IPS DF 4.7 (cell line): ENCODE measurements at regions not wholly inside any gene's neighbourhood (a gene's known extent, or its start where the extent isn't known, plus 50 kb on each side); places are given as distances from the start of the nearest gene placed in this dataset.

ENCODE experiments used
- DNase-seq: peaks from one replicate; pipeline ENCODE4 v3.0.0-alpha.2; 2013; ENCODE audit warnings: low spot score; ENCODE audit errors: extremely low read depth

DNA sequence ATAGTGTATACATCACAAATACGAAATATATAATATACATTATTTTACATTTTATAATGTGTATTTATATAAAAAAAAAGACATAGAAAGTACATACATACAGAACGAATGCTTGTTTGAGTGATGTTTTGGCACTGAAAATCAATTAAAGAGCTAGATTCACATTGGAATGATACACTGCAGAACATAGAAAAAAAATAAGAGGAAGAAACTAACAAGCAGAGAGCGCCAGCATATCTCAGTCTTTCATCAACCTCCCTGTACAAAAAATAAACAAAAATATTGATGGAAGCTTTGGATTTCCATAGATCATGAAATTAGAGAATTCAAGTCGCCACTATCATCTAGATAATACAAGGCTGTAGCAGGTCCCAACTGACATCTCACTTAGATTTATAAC lies 420.6 kb downstream of the CENPC start:
- DNase-seq = no peak

DNA sequence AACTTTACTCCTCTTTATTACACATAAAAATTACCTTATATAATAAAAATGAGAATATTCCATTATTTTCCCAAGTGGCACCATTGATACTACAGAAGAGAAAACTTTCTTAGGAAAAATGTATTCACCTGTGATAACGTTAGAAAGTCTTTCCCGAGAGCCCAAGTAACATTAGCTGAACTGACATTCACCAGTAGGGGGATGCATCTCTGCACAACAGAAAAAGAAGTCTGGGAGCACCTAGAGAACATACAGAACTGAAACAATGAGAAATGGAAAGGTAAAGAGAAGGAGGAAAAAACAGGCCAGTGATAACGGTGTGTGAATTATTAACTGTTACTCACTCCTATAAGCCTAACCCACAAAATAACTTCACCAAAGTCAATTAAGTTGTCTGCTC lies 423.3 kb downstream of the CENPC start:
- peak; percentile 11 for DNase-seq

GRCh38 chr4:67120369-67120768 lies 424.9 kb downstream of the CENPC start:
- DNase-seq = no peak

- no peak for DNase-seq
These were observed 436.0 kb downstream of the CENPC start for GRCh38 chr4:67109276-67109675.

GRCh38 chr4:67106861-67107460 lies 438.3 kb downstream of the CENPC start:
- no peak for DNase-seq

GRCh38 chr4:67104145-67104544 lies 441.2 kb downstream of the CENPC start:
- no peak for DNase-seq

GRCh38 chr4:67103001-67103747 lies 442.1 kb downstream of the CENPC start:
- DNase-seq = no peak

DNA sequence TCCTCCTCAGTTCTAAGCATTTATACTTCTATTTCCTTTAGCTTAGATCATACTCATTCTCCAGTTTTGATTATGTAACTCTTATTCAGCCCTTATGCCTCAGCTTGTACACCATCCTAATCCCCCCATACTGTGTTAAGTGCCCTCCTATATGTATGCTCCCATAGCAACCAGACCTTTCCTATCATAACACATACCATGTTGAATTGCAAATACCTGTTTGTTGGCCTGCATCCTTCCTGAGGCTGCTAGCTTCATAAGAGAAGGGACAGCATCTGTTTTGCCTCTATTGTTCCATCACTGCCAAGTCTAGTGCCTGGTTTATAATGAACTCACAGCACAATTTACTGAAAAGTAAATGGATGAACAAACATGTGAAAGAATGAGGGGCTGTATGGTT lies 443.7 kb downstream of the CENPC start:
- DNase-seq = no peak

GRCh38 chr4:67092351-67092750 lies 453.0 kb downstream of the CENPC start:
- no peak for DNase-seq

GRCh38 chr4:67091673-67092072 lies 453.6 kb downstream of the CENPC start:
- DNase-seq = no peak

GRCh38 chr4:67087897-67088296 lies 457.4 kb downstream of the CENPC start:
- DNase-seq = peak; percentile 30

DNA sequence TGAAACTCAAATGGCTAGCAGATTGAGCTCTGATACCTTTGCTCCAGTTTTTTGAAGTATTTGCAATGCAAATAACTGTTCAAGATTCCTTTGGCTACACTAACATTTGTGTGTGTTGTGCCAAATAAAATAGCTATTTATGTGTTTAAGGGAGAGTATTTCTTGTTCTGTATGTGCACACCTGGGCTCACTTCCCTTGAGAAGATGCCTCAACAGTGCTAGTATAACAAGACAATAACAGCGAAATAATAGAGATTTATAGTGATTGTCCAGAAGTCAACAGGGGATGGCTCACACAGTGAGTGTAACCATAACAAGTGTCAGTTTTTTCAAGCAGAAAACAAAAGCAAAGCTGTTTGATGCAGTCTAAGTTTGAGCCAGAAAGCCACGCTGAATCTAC lies 460.5 kb downstream of the CENPC start:
- no peak for DNase-seq

GRCh38 chr4:67083496-67083895 lies 461.8 kb downstream of the CENPC start:
- no peak for DNase-seq

DNA sequence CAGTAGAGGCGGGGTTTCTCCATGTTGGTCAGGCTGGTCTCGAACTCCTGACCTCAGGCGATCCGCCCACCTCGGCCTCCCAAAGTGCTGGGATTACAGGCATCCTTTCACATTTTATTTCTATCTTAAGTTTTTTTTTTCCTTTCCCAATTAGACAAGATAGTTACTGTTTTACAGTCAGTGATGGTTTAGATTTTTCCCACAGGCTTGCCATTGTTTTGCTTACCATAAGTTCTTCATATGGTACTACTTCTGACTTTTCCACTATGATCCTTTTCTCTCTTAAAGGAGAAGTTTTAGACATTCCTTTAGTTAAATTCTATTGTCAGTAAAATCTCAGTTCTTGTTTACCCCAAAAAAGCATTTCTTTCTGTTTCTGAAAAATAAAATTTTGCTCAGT lies 462.6 kb downstream of the CENPC start:
- no peak for DNase-seq

DNA sequence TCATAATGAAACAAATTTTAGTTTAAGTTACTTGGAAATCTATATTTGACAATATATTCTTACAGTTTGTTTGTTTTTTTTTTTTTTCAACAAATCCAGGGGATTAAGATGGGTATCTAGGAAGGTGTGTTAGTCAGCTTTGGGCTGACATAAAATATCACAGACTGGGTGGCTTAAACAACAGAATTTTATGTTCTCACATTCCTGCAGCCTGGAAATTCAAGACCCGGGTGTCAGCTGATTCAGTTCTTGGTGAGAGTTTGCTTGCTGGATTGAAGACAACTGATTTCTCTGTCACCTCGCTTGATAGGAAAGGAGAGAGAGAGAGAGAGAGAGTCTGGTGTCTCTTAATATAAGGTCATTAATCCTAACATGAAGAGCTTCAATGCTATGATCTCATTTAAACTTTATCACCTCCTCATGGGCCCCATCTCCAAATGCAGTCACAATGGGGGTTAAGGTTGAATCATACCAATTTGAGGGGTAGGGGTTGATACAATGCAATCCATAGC lies 465.2 kb downstream of the CENPC start:
- DNase-seq = no peak

DNA sequence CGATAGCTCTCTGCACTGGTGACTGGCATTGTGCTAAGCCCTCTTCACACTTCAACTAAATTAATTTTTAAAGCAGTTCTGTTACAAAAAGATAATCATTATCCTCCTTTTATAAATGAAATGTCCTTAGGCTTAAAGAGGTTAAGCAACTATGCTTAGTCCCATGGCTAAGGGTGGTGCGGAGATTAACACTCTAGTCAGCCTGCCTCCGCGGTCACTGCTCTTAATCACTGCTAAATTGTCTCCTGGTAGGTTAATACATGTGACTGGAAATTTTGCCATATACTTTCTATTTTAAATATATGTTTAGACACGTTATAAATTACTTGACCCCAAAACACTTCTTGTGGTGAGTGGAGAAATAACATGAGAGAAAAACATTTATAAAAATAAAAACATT lies 473.7 kb downstream of the CENPC start:
- no peak for DNase-seq

DNA sequence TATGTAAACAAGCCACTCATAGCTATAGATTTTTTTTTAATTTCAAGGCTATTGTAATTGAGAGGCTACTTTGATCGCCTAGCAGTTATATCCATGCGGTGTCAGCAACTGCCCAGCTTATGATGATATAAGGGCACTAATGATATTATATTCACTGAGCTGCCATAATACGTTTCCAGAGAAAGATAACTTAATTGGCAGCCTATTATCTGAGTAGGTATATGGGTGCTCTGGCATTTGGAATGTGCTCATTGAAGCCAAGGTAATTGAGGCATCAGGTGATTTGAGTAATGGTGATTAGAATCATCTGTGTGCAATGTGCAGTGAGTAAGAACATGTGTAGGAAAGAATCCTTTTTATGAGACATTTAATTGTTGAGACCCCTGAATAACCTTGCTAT lies 490.0 kb downstream of the CENPC start:
- no peak for DNase-seq

GRCh38 chr4:67054896-67055295 lies 490.4 kb downstream of the CENPC start:
- DNase-seq = no peak

DNA sequence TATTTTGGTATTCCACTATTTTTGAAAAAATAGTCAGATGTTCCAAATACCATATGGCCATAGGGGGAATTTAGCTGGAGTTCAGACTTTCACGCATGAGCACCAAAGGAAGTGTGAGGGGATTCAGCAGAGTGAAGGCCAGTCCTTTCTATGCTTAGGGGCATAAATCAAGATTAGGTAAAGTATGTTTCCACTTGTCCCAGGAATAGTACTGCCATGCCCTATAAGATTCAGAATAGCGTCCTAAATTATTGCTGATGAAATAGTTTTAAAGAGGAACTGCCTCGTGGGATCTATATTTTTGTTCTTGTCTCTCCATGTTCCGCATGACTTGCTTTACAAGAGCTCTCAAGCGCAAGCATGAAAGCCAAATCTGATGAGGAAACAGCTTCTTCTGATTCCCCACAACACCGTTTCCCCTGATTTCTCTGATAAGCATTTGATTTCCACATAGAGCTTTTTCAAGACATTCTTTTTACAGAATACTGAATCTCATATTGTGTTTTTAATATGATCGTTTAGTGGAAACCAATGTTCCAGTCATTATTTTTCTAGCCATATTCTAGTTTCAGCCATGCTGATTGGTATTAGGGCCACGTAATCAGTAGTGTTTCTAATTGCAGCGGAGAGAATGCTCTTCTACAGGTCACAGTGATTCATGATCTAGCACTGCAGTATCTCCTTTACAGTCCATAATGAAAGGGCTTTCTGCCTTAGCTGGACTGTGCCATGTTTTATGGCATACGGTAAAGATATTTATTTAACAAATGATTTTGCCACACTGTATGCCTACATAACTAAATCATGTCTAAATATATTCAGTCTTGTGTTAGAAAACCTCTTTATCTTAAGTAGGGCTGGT lies 492.3 kb downstream of the CENPC start:
- no peak for DNase-seq

- DNase-seq = no peak
These were observed 494.1 kb downstream of the CENPC start for GRCh38 chr4:67051000-67051789.

- no peak for DNase-seq
These were observed 495.9 kb downstream of the CENPC start for GRCh38 chr4:67049446-67049845.
